ENCODE measurements at regions not wholly inside any gene's neighbourhood (a gene's known extent, or its start where the extent isn't known, plus 50 kb on each side); places are given as distances from the start of the nearest gene placed in this dataset.

DNA sequence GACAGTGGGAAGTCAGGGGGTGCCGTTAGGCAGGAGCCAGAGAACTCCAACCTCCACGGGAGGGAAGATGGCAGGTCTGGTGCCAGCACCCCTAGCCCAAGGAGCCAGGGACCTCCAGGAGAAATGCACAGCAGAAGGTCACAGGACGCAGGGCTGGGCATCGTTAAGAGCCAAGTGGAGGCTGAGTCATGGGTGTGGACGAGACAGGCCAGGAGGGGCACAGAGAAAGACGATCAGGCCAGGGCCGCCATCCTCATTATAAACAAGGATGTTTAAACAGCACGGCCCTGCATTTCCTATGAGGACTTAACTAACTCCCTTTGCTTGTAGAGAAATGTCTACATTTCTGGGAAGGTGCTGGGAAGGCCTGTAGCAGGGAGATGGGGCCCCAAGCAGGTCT is 77.9 kb upstream of the FZD10 start:
- H3K9me3 ChIP-seq, result no peaks in the 10 kb centered on the region
- H3K4me2 ChIP-seq, result no peak overlapping the region
- H4K20me1 ChIP-seq (ENCODE audit: insufficient read depth), result no peaks in the 10 kb centered on the region
- TF ChIP-seq, protein P1, sequence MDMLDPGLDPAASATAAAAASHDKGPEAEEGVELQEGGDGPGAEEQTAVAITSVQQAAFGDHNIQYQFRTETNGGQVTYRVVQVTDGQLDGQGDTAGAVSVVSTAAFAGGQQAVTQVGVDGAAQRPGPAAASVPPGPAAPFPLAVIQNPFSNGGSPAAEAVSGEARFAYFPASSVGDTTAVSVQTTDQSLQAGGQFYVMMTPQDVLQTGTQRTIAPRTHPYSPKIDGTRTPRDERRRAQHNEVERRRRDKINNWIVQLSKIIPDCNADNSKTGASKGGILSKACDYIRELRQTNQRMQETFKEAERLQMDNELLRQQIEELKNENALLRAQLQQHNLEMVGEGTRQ (IDR thresholded peaks at IDR 0.05; ENCODE audit: borderline replicate concordance, low read depth, low read length), result no peak
- TF ChIP-seq JUND (IDR thresholded peaks at IDR 0.05) (no peak), NRF1 (IDR thresholded peaks at IDR 0.05; ENCODE audit: low read depth, low read length) (no peak), TCF12 (IDR thresholded peaks at IDR 0.05) (no peak), FOXM1 (IDR thresholded peaks at IDR 0.05; ENCODE audit: low read depth) (no peak)
- WGBS (ENCODE audit: low lambda C conversion rate), result 26% methylated on average over 8 of the region's 8 CpGs
- DNase-seq, result no peak
- no peaks in the 10 kb centered on the region for H3F3A ChIP-seq (replicated peaks; ENCODE audit: insufficient read depth)
- no peaks in the 10 kb centered on the region for H3K27me3 ChIP-seq (ENCODE audit: insufficient read depth)
- no peaks in the 10 kb centered on the region for H3K79me2 ChIP-seq (ENCODE audit: insufficient read depth)
- POLR2A ChIA-PET, result no interaction called here
- no peak overlapping the region for H3K9ac ChIP-seq
- CTCF ChIA-PET, result interaction anchor here (1.0 kb wide), 1 partner anchor 42 kb away, joined by 5 read pairs; no protein-coding TSS in a partner anchor
- H3K9me2 ChIP-seq, result no peaks in the 10 kb centered on the region
- no peaks in the 10 kb centered on the region for H3K36me3 ChIP-seq (replicated peaks in 1 of 2; ENCODE audit: control insufficient read depth in 1 of 2, insufficient read depth in 2 of 2, low read length in 1 of 2)
- H2AFZ ChIP-seq (ENCODE audit: low read depth), result no peak overlapping the region
- no peak overlapping the region for H3K4me3 ChIP-seq (ENCODE audit: low read depth in 2 of 2, low read length in 1 of 2)
- peaks cover 0 to 2% of the 10 kb centered on the region in 2 experiments; a peak in 1 of 4 replicates for H3K4me1 ChIP-seq (ENCODE audit: control insufficient read depth in 1 of 2, insufficient read depth in 2 of 2, low read depth in 1 of 2, low read length in 1 of 2)
- no peak overlapping the region for H3K27ac ChIP-seq (ENCODE audit: low read depth in 2 of 2, low read length in 1 of 2)

DNA sequence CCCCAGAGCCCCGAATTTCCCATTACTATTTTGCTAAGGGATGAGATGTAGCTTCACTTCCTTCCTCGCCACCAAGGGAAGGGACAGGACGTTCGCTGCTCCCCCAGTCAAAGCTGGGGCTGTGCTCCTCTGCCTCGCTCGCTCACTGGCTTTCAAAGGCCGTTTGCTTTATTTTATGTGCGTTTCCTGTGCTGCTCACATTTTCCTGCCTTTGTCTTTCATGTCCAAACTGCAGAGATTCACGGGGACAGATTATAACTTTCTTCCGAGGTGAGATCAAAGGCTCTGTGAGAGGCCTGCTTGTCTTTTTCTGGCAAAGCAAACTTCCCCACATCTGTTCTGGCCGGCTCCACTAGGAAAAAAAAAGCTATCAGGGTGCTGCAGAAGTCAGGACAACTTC is 76.0 kb upstream of the FZD10 start:
- Histone ChIP-seq H3K4me2 (no peak overlapping the region), H3K36me3 (replicated peaks in 1 of 2; ENCODE audit: control insufficient read depth in 1 of 2, insufficient read depth in 2 of 2, low read length in 1 of 2) (no peaks in the 10 kb centered on the region), H3K27me3 (ENCODE audit: insufficient read depth) (no peaks in the 10 kb centered on the region), H3F3A (replicated peaks; ENCODE audit: insufficient read depth) (no peaks in the 10 kb centered on the region), H3K27ac (ENCODE audit: low read depth in 2 of 2, low read length in 1 of 2) (no peak overlapping the region), H2AFZ (ENCODE audit: low read depth) (no peak overlapping the region), H3K9me3 (no peaks in the 10 kb centered on the region), H3K4me3 (ENCODE audit: low read depth in 2 of 2, low read length in 1 of 2) (no peak overlapping the region), H3K79me2 (ENCODE audit: insufficient read depth) (no peaks in the 10 kb centered on the region), H3K9me2 (no peaks in the 10 kb centered on the region), H4K20me1 (ENCODE audit: insufficient read depth) (no peaks in the 10 kb centered on the region), H3K4me1 (ENCODE audit: control insufficient read depth in 1 of 2, insufficient read depth in 2 of 2, low read depth in 1 of 2, low read length in 1 of 2) (peaks cover 0 to 2% of the 10 kb centered on the region in 2 experiments; a peak in 1 of 4 replicates), H3K9ac (no peak overlapping the region)
- no peak for DNase-seq
- WGBS (ENCODE audit: low lambda C conversion rate), result 24% methylated on average over 11 of the region's 11 CpGs
- ChIA-PET POLR2A (no interaction called here), CTCF (interaction anchor here (0.9 to 2.1 kb wide), 3 partner anchors 44 to 249 kb away, joined by 3 to 7 read pairs (median 3); no protein-coding TSS in a partner anchor)
- TF ChIP-seq, protein P1 (IDR thresholded peaks at IDR 0.05; ENCODE audit: borderline replicate concordance, low read depth, low read length), result no peak
- no peak for TF ChIP-seq TAF1 (IDR thresholded peaks at IDR 0.05; ENCODE audit: borderline replicate concordance, low read depth, low read length)
- no peak for TF ChIP-seq RAD21 (IDR thresholded peaks at IDR 0.05; ENCODE audit: low read length)
- TF ChIP-seq GATA2 (CRISPR knock-in tag; IDR thresholded peaks at IDR 0.05), result no peak
- no peak for TF ChIP-seq RFX5 (IDR thresholded peaks at IDR 0.05; ENCODE audit: low read length)
- TF ChIP-seq, protein P2, sequence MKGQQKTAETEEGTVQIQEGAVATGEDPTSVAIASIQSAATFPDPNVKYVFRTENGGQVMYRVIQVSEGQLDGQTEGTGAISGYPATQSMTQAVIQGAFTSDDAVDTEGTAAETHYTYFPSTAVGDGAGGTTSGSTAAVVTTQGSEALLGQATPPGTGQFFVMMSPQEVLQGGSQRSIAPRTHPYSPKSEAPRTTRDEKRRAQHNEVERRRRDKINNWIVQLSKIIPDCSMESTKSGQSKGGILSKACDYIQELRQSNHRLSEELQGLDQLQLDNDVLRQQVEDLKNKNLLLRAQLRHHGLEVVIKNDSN (IDR thresholded peaks at IDR 0.05; ENCODE audit: borderline replicate concordance, low read depth), result no peak
- TF ChIP-seq FOXJ3 (CRISPR knock-in tag; IDR thresholded peaks at IDR 0.05), result no peak
- TF ChIP-seq, protein P3, sequence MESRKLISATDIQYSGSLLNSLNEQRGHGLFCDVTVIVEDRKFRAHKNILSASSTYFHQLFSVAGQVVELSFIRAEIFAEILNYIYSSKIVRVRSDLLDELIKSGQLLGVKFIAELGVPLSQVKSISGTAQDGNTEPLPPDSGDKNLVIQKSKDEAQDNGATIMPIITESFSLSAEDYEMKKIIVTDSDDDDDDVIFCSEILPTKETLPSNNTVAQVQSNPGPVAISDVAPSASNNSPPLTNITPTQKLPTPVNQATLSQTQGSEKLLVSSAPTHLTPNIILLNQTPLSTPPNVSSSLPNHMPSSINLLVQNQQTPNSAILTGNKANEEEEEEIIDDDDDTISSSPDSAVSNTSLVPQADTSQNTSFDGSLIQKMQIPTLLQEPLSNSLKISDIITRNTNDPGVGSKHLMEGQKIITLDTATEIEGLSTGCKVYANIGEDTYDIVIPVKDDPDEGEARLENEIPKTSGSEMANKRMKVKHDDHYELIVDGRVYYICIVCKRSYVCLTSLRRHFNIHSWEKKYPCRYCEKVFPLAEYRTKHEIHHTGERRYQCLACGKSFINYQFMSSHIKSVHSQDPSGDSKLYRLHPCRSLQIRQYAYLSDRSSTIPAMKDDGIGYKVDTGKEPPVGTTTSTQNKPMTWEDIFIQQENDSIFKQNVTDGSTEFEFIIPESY (IDR thresholded peaks at IDR 0.05; ENCODE audit: borderline replicate concordance, low read depth), result no peak
- TF ChIP-seq MXI1 (IDR thresholded peaks at IDR 0.05; ENCODE audit: low read depth, low read length), result no peak
- no peak for TF ChIP-seq TCF12 (IDR thresholded peaks at IDR 0.05)
- TF ChIP-seq NFIC (IDR thresholded peaks at IDR 0.05; ENCODE audit: borderline replicate concordance), result no peak
- TF ChIP-seq SIN3A (IDR thresholded peaks at IDR 0.05; ENCODE audit: borderline replicate concordance, low read depth, low read length), result no peak
- TF ChIP-seq ELF1 (IDR thresholded peaks at IDR 0.05), result no peak
- TF ChIP-seq NRF1 (IDR thresholded peaks at IDR 0.05; ENCODE audit: low read depth, low read length), result no peak
- TF ChIP-seq POLR2AphosphoS5 (IDR thresholded peaks at IDR 0.05; ENCODE audit: low read depth, low read length), result no peak
- TF ChIP-seq FOSL2 (IDR thresholded peaks at IDR 0.05; ENCODE audit: borderline replicate concordance, low read depth), result no peak
- no peak for TF ChIP-seq RCOR1 (IDR thresholded peaks at IDR 0.05; ENCODE audit: low read length)
- TF ChIP-seq YY1 (IDR thresholded peaks at IDR 0.05; ENCODE audit: low read depth), result no peak
- no peak for TF ChIP-seq JUND (IDR thresholded peaks at IDR 0.05)

Data from SK-N-SH (cell line).